ENCODE measurements at regions not wholly inside any gene's neighbourhood (a gene's known extent, or its start where the extent isn't known, plus 50 kb on each side); places are given as distances from the start of the nearest gene placed in this dataset.

GRCh38 chr16:26651884-26652283 is 414.8 kb upstream of the C16orf82 start:
- DNase-seq (ENCODE audit: low spot score), result no peak

DNA sequence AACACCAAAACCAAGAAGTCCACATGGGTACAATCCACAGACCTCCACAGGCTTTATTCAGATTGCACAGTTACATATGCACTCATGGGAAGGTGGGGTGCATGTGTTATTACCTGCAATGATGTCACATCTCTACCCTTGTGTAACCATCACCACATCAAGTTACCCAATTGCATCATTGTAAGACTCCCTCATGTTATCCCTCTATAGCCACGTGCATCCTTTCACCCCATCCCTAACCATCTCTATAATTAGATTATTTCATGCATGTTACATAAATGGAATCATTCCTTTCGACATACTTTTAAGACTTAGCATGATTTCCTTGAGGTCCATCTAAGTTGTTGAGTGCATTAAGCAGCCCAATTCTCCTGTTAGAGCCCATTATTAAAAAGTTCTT is 408.2 kb upstream of the C16orf82 start:
- DNase-seq (ENCODE audit: low spot score), result no peak

DNA sequence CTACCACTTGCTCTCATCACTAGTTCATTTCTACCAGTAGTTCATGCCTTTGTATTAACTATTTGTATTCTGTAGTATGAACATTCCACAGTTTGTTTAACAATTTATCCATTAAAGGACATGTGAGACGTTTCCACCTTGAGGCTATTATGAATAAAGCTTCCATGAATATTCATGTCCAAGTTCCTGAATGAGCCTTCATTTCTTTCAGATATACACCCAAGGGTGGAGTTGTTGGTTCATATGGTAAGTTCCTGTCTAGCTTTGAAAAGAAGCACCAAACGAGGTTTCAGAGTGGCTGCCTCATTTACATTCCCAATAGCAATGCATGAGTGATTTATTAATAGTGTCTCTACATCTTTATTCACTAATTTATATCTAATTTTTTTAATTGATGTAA is 407.8 kb upstream of the C16orf82 start:
- DNase-seq (ENCODE audit: low spot score), result no peak

- DNase-seq (ENCODE audit: low spot score), result no peak
These were observed 402.6 kb upstream of the C16orf82 start for GRCh38 chr16:26664086-26664485.

DNA sequence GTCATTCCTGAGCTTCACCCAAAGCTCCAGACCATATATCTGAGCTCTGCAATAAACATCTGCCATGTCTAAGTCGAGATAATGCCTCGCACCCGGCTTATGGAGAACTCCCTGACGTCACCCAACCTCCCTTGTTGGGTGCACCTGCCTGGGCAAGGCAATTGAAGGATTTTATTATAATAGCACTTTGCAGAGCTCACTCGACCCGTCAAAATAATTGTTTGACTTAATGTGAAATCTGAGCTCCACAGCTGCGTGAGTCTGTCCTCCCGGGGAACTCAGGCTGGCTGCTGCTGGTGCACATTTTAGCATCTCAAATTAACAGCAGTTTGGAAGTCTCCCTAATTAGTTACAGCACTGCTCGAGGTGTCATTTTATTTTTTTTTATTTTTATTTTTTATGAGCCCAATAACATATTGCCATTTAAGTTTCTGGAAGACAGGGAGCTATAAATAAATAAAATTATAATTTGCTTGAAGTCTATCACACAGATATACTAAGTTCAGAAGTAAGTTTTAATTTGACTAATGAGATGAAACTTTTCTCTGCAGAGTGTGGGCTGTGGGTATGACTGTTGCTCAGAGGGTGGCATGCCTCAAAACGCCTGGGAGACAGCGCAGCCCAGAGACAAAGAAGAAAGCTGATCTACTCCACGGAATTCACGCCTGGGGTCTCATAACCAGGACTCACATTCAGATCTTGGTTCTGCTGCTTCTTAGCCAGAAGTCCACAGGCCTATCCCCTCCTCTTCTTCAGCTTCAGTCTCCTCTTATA is 401.4 kb upstream of the C16orf82 start:
- DNase-seq (ENCODE audit: low spot score), result no peak

DNA sequence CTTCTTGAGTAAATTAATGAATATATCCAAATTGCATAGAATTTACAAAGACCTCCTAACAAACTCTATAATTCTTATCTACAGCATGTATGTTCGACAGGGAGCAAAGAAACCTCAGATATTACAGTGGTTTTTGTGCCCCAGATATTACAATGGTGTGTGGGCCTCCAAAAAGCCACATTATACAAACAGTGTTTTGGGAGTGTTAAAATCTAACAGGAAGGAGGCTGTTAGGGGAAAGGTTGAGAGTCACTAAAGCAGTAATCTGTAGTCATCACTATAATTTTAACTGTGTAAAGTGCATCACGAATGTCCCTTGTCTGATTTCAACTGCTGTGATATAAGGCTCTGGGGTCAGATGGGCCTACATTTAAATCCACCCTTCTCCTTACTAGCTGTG is 400.2 kb upstream of the C16orf82 start:
- DNase-seq (ENCODE audit: low spot score), result no peak

GRCh38 chr16:26667307-26667706 is 399.4 kb upstream of the C16orf82 start:
- no peak for DNase-seq (ENCODE audit: low spot score)

DNA sequence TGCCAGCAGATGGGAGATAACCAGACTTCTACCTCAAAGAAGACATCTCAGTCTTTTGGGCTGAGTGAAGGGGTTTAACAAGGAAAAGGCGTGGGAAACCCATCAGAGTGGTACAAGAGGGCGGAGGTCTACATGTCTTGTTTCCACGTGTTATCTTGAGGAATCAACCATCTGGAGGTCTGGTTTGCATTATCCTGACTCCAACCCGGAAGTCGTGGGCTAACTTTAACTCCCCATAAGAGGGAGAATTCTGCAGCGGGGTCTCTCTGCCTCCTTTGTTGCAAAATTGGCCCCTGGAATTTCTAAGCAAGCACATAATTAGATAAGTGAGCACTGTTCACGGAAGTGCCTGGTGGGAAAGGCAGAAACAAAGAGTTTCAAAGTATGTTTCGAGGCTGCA is 398.7 kb upstream of the C16orf82 start:
- no peak for DNase-seq (ENCODE audit: low spot score)

DNA sequence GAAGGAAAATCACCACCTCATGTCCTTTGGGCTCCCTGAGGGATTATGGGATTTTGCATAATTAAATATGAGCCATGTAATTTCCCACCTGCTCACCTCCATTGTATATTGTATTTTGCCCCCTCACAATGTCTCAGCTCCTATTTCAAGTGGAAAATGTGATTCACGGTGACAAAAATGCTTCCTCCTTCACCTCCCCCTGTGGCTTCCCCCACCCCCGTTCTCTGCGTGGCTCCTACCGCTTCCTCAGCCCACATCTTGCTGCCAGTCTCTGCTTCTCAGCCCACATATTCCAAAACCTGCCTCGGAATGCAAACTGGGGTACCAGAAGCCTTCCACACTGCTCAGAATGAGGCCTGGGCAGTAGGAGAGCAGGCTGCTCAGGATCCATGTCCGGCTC is 394.5 kb upstream of the C16orf82 start:
- no peak for DNase-seq (ENCODE audit: low spot score)

DNA sequence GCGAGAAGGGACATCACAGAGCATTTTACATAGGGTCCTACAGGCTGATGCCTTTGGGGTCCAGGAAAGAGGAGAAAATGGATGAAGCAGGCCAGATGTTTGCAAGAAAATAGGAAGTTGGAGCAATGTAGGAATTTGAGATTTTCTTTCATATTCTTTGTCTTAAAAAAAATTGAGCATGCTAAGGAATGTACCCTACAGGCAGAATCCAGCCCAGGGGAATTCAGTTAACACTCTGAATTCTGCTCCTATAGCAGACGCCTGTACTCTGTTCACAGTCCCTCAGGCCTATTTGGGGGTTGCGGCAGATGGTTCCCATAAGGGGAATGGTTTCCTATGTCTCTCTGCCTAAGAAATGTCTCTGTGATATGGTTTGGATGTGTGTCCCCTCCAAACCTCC is 393.7 kb upstream of the C16orf82 start:
- DNase-seq (ENCODE audit: low spot score), result no peak

GRCh38 chr16:26680671-26681070 is 386.1 kb upstream of the C16orf82 start:
- DNase-seq (ENCODE audit: low spot score), result no peak

- no peak for DNase-seq (ENCODE audit: low spot score)
These were observed 378.6 kb upstream of the C16orf82 start for GRCh38 chr16:26688105-26688504.

GRCh38 chr16:26688699-26689098 is 378.0 kb upstream of the C16orf82 start:
- no peak for DNase-seq (ENCODE audit: low spot score)

GRCh38 chr16:26692658-26693057 is 374.1 kb upstream of the C16orf82 start:
- DNase-seq (ENCODE audit: low spot score), result no peak

- DNase-seq (ENCODE audit: low spot score), result no peak
These were observed 368.9 kb upstream of the C16orf82 start for GRCh38 chr16:26697807-26698206.

DNA sequence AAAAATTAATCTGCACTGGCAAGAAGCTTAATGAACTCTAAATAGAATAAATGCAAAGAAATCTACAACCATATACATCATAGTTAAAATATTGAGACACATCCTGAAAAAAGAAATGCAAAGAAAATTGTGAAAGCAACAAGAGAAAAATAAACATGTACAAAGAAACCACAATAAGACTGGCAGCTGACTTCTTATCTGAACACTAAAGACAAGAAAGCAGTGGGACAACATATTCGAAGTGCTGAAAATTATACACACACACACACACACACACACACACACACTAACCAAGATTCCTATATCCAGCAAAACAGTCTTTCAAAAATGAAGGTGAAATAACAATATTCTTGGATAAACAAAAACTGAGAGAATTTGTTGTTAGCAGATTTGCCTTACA is 366.5 kb upstream of the C16orf82 start:
- DNase-seq (ENCODE audit: low spot score), result no peak

DNA sequence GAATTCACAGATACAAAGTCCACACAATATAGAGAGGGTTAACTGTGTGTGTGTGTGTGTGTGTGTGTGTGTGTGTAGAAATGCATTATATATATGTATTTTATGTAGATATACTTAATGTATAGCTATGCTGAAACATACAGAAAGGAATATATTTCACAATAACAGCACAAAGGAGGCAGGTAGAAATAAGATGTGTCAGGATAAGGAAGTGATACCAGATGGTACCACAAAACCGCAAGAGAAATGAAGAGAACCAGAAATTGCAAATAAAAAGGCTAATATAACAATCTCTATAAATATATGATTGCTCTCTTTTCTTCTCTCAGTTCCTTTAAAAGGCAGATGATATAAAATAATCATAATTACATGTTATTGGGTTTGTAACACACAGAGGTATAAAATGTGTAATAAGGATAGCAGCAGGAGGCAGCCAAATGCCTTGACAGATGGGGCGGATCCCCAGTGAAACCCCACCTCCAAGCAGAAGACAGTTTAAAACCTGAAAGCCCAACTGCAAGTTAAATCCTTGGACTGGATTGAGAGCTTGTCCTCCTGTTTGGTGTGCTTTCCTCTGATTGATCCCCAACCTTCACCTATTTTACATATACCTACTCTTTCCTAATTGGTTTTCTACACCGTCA is 365.4 kb upstream of the C16orf82 start:
- DNase-seq (ENCODE audit: low spot score), result no peak

- no peak for DNase-seq (ENCODE audit: low spot score)
These were observed 361.4 kb upstream of the C16orf82 start for GRCh38 chr16:26705346-26705745.

DNA sequence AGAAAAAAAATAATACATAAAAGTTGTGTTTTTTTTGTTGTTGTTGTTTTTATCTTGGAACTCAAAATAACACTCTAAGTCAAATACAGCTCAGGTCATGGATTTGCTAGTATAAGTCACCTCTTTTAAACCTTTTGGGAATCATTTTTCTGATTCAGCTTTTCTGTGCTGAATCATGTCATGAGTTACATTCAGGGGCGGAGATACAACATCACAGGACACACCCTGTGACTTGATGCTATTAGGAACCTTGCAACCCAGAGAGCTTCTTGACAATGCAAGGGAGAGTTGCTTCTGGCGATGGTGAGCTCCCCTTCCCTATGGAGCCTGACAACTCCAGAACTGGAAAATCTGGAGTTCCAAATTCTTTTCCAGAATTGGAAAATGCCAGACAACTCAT is 358.3 kb upstream of the C16orf82 start:
- DNase-seq (ENCODE audit: low spot score), result no peak

- no peak for DNase-seq (ENCODE audit: low spot score)
These were observed 357.6 kb upstream of the C16orf82 start for GRCh38 chr16:26709175-26709574.

DNA sequence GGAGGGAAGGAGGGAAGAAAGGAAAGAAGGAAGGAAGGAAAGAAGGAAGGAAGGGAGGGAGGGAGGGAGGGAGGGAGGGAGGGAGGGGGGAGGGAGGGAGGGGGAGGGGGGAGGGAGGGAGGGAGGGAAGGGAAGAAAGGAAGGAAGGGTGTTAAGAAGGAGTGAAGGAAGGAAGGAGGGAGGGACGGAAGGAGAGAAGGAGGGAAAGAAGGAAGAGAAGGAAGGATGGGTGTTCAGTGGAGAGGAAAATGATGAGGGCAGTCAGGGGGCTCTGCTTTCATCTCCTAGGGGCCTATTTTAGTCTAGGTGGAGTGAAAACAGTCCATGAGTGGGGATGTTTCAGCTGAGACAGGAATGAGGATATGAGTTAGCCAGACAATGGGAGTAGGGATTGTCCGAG is 357.0 kb upstream of the C16orf82 start:
- no peak for DNase-seq (ENCODE audit: low spot score)

GRCh38 chr16:26710450-26710849 is 356.3 kb upstream of the C16orf82 start:
- DNase-seq (ENCODE audit: low spot score), result no peak

DNA sequence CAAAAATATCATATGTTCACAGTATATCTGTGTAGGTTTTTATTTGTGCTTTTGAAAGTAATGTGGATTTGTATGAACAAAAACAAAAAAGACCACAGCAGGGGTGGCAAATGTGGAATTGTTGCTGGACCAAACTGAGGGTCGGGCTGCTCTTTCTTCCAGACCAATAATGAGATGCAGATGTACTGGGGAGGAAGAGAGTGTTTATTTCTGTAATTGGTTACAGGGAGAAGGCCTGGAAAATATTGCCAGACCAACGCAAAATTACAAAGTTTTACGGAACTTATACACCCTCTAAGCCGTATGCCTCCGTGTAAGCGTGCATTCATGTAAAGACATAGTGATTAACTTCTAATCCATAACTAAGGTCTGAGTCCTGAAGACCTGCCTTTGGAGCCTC is 353.9 kb upstream of the C16orf82 start:
- no peak for DNase-seq (ENCODE audit: low spot score)

- no peak for DNase-seq (ENCODE audit: low spot score)
These were observed 350.8 kb upstream of the C16orf82 start for GRCh38 chr16:26715969-26716368.

Data from A172 (cell line).